ENCODE measurements at regions not wholly inside any gene's neighbourhood (a gene's known extent, or its start where the extent isn't known, plus 50 kb on each side); places are given as distances from the start of the nearest gene placed in this dataset.

DNA sequence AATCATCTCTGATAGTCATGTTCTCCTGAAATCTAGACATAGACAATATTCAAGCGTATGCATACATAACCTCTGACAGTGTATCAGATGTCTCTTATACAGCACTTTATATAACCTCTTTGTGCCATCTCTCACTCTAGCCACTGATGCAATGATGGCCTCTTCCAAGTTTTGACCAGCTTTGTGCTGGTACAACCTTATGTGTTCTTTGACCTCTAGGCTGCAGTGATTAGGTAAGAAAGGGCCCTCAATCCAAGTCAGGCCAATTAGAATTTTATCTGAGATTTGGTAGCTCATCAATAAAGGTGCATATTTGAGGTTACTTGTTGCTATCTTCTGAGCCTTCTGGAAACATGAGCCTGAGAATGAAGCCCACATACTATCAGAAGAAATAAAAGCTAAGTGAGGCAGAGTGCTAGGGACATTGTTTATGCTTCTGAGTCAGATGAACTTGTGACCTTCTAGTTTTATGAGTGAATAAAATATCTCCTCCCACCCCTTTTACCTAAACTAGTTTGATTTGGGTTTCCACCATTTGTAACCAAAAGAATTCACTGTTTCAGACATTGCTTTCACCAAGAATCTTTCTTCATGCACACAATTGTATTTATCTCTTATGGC, 283.2 kb upstream of the SUCLG2 start:
- TF ChIP-seq POLR2AphosphoS5 (IDR thresholded peaks at IDR 0.05; ENCODE audit: borderline replicate concordance, low read depth, low read length) (no peak), EZH2 (IDR thresholded peaks at IDR 0.05) (no peak), FOXP2 (optimal IDR thresholded peaks at IDR 0.05; ENCODE audit: control extremely low read depth, extremely low read length, insufficient read depth) (no peak)
